ENCODE measurements at regions not wholly inside any gene's neighbourhood (a gene's known extent, or its start where the extent isn't known, plus 50 kb on each side); places are given as distances from the start of the nearest gene placed in this dataset.

DNA sequence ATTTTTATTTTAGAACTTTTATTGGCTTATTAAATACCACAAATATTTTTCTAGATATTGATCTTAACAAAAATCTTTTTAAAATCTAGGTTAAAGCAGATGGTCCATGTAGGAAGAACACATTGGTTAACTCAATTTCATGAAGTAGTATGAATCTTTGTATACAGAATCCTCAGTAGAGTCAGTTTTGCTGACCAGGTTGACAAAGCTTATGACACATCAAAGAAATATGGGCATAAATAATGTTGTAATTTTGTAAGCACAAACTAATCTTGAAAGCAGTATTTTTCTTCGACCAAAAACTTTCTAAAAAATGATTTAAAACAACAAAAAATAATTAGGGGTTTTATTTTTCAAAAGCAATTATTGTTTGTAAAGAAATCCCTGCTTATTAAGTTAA is 479.3 kb upstream of the PCDH10 start:
- H3K36me3 ChIP-seq: no peaks in the 10 kb centered on the region
- peaks cover 0 to 3% (median 0%) of the 10 kb centered on the region in 8 donors for H3K9me3 ChIP-seq
- H3K27ac ChIP-seq: no peak overlapping the region
- intact Hi-C loops (cut with DNase I; ENCODE audit: low total_unique reads): no loop called here
- TF ChIP-seq CTCF (IDR thresholded peaks at IDR 0.05 in 8 of 11, conservative IDR thresholded peaks at IDR 0.05 in 3 of 11) (no peak), POLR2A (IDR thresholded peaks at IDR 0.05) (no peak), POLR2AphosphoS5 (IDR thresholded peaks at IDR 0.05) (no peak)
- H3K4me3 ChIP-seq: no peak overlapping the region
- H3K4me1 ChIP-seq: no peaks in the 10 kb centered on the region
- H3K27me3 ChIP-seq (replicated peaks in 1 of 7): no peaks in the 10 kb centered on the region
- WGBS, 5 donors: 0 to 23% (median 0%) methylated on average over 1 of the region's 1 CpG
- DNase-seq: no peak

DNA sequence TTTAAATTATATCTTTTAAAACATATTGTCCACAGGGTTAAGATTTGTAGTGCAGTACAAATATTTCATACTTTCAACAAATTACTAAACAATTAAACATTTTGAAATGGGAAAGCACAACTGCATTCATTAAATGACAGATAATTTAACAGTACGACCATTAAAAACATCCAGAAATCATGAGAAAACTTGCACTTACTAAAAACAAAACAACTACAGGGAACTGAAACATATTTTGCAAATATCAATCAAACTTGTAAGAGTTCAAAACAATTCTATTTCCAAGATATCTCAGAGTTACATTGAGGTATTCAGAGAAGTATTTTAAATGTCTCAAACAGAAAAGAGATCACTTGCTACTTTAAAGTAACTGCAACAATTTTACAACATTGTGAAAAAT is 478.5 kb upstream of the PCDH10 start:
- Histone ChIP-seq H3K9me3 (peaks cover 0 to 3% (median 0%) of the 10 kb centered on the region in 8 donors), H3K36me3 (no peaks in the 10 kb centered on the region), H3K4me1 (no peaks in the 10 kb centered on the region), H3K27ac (no peak overlapping the region), H3K27me3 (replicated peaks in 1 of 7) (no peaks in the 10 kb centered on the region), H3K4me3 (no peak overlapping the region)
- intact Hi-C loops (cut with DNase I; ENCODE audit: low total_unique reads): no loop called here
- 52 to 71% (median 65%) methylated on average over 1 of the region's 1 CpG for WGBS, 5 donors
- DNase-seq: no peak
- TF ChIP-seq CTCF (IDR thresholded peaks at IDR 0.05 in 8 of 11, conservative IDR thresholded peaks at IDR 0.05 in 3 of 11): no peak
- no peak for TF ChIP-seq POLR2A (IDR thresholded peaks at IDR 0.05)
- no peak for TF ChIP-seq POLR2AphosphoS5 (IDR thresholded peaks at IDR 0.05)

DNA sequence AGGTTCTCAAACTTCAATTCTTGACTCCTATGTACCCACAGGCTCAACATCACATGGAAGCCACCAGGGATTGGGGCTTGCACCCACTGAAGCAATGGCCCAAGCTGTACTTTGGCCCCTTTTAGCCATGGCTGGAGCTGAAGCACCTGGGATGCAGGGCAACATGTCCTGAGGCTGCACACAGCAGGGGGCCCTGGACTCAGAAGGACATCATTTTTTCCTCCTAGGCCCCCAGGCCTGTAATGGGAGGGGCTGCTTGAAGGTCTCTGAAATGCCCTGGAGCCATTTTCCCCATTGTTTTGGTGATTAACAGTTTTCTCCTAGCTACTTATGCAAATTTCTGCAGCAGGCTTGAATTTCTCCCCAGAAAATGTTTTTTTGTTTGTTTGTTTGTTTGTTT is 465.1 kb upstream of the PCDH10 start:
- intact Hi-C loops (cut with DNase I; ENCODE audit: low total_unique reads): no loop called here
- no peak for DNase-seq
- no peak overlapping the region for H3K27ac ChIP-seq
- H3K9me3 ChIP-seq: peaks cover 0 to 29% (median 21%) of the 10 kb centered on the region in 8 donors
- H3K27me3 ChIP-seq (replicated peaks in 1 of 7): no peaks in the 10 kb centered on the region
- no peak for TF ChIP-seq CTCF (IDR thresholded peaks at IDR 0.05 in 8 of 11, conservative IDR thresholded peaks at IDR 0.05 in 3 of 11)
- no peak for TF ChIP-seq POLR2A (IDR thresholded peaks at IDR 0.05)
- TF ChIP-seq POLR2AphosphoS5 (IDR thresholded peaks at IDR 0.05): no peak
- no peaks in the 10 kb centered on the region for H3K4me1 ChIP-seq
- H3K36me3 ChIP-seq: no peaks in the 10 kb centered on the region
- no peak overlapping the region for H3K4me3 ChIP-seq

DNA sequence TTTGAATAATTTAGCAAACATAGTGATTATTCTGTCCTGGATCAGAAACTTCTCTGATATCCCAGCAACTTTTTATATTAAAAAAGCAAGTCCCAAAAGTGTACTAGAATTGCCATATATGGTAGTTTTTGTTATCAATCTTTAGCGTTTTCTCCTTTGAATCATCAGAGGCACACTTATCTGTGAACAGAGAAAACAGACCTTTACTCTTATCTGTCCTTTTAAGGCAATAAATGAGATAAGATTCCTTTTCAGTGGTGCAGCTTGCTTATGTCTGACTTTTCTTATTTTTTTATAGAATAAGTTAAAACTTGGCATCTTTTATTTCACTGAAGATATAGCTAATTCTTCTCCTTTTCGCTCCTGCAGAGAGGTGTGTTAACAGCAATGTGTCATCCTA is 458.1 kb upstream of the PCDH10 start:
- intact Hi-C loops (cut with DNase I; ENCODE audit: low total_unique reads): no loop called here
- no peaks in the 10 kb centered on the region for H3K4me1 ChIP-seq
- H3K27me3 ChIP-seq (replicated peaks in 1 of 7): no peaks in the 10 kb centered on the region
- 61 to 77% (median 66%) methylated on average over 2 of the region's 2 CpGs for WGBS, 5 donors
- H3K9me3 ChIP-seq: peaks cover 0 to 26% (median 18%) of the 10 kb centered on the region in 8 donors
- TF ChIP-seq CTCF (IDR thresholded peaks at IDR 0.05 in 8 of 11, conservative IDR thresholded peaks at IDR 0.05 in 3 of 11) (no peak), POLR2AphosphoS5 (IDR thresholded peaks at IDR 0.05) (no peak), POLR2A (IDR thresholded peaks at IDR 0.05) (no peak)
- DNase-seq: no peak
- no peak overlapping the region for H3K4me3 ChIP-seq
- H3K36me3 ChIP-seq: no peaks in the 10 kb centered on the region
- no peak overlapping the region for H3K27ac ChIP-seq

All from spleen (tissue), 11 donors.